ENCODE measurements at regions not wholly inside any gene's neighbourhood (a gene's known extent, or its start where the extent isn't known, plus 50 kb on each side); places are given as distances from the start of the nearest gene placed in this dataset.

- TF ChIP-seq POLR2A (IDR thresholded peaks at IDR 0.05; ENCODE audit: low read depth, low read length) (no peak), POLR2AphosphoS5 (IDR thresholded peaks at IDR 0.05; ENCODE audit: low read depth, low read length) (no peak), POU2F2 (IDR thresholded peaks at IDR 0.05; ENCODE audit: low read depth, low read length) (no peak), SPI1 (IDR thresholded peaks at IDR 0.05; ENCODE audit: low read depth, low read length) (no peak), TAF1 (IDR thresholded peaks at IDR 0.05; ENCODE audit: low read depth, low read length) (no peak), PAX5 (IDR thresholded peaks at IDR 0.05; ENCODE audit: insufficient read depth, low read length, severe bottlenecking) (no peak)
- DNase-seq (ENCODE audit: insufficient read length, low spot score): no peak
- FAIRE-seq: no peak
Measured at GRCh38 chrX:146127617-146128016, 310.0 kb downstream of the SLITRK2 start.

- FAIRE-seq (no peak), DNase-seq (ENCODE audit: insufficient read length, low spot score) (no peak)
- TF ChIP-seq POLR2A (IDR thresholded peaks at IDR 0.05; ENCODE audit: low read depth, low read length) (no peak), TAF1 (IDR thresholded peaks at IDR 0.05; ENCODE audit: low read depth, low read length) (no peak), POU2F2 (IDR thresholded peaks at IDR 0.05; ENCODE audit: low read depth, low read length) (no peak), PAX5 (IDR thresholded peaks at IDR 0.05; ENCODE audit: insufficient read depth, low read length, severe bottlenecking) (no peak), POLR2AphosphoS5 (IDR thresholded peaks at IDR 0.05; ENCODE audit: low read depth, low read length) (no peak), SPI1 (IDR thresholded peaks at IDR 0.05; ENCODE audit: low read depth, low read length) (no peak)
Measured at GRCh38 chrX:146141221-146141620, 323.6 kb downstream of the SLITRK2 start.

GRCh38 chrX:146144039-146144438 is 326.4 kb downstream of the SLITRK2 start:
- DNase-seq (ENCODE audit: insufficient read length, low spot score) (no peak), FAIRE-seq (no peak)
- TF ChIP-seq POLR2AphosphoS5 (IDR thresholded peaks at IDR 0.05; ENCODE audit: low read depth, low read length) (no peak), POLR2A (IDR thresholded peaks at IDR 0.05; ENCODE audit: low read depth, low read length) (no peak), PAX5 (IDR thresholded peaks at IDR 0.05; ENCODE audit: insufficient read depth, low read length, severe bottlenecking) (no peak), TAF1 (IDR thresholded peaks at IDR 0.05; ENCODE audit: low read depth, low read length) (no peak), POU2F2 (IDR thresholded peaks at IDR 0.05; ENCODE audit: low read depth, low read length) (no peak), SPI1 (IDR thresholded peaks at IDR 0.05; ENCODE audit: low read depth, low read length) (no peak)

DNA sequence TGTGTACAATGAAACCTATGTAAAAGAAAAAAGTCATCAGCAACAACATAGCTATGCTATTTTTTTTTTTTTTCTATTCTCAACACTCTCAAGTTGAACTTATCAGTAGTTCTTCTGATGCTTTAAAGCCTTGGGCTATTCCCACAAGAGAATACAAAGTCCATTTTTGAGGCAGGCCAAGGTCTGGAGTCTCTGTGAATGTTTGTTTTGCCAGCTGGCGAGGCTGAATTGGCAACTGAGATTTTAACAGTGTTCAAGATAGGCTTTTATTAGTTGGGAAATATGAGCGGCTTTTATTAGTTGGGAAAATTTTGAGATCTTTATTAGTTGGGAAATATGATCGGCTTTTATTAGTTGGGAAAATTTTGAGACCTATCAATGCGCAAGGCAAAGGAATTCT is 336.6 kb downstream of the SLITRK2 start:
- no peak for TF ChIP-seq POLR2AphosphoS5 (IDR thresholded peaks at IDR 0.05; ENCODE audit: low read depth, low read length)
- no peak for TF ChIP-seq SPI1 (IDR thresholded peaks at IDR 0.05; ENCODE audit: low read depth, low read length)
- TF ChIP-seq POU2F2 (IDR thresholded peaks at IDR 0.05; ENCODE audit: low read depth, low read length): no peak
- TF ChIP-seq POLR2A (IDR thresholded peaks at IDR 0.05; ENCODE audit: low read depth, low read length): no peak
- no peak for FAIRE-seq
- no peak for DNase-seq (ENCODE audit: insufficient read length, low spot score)

DNA sequence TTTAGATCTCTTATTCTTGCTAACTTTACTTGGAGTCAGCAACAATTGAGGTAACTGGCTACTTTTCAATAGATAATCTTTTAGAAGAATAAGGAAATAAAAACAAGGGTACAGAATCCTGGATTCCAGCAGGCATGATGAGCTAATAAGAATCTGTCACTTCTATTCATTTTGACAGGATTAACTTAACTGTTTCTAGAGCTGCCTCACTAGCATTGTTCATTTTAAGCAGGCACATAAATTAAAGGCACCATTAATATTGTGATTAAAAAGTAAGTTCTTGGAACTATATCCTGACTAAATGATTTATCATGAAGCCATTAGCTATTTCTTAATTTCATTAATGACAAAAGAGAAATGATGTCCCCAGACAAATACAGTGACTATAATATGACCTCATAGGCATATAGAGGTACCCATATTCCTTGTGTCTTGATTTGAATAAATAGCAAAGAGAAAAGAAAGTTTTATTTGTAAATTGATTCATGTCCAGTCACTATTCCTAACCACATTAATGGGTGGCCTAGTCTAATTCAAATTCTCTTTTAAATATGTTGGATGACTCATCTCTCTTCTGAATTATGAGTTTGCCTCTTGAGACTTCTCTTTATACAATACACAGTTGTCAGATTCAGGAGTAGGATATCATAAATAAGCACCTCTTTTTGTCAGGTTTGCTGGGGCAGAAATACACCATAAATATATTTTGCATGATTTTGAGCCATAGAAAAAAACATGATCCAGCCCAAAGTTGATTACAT is 343.0 kb downstream of the SLITRK2 start:
- no peak for TF ChIP-seq SPI1 (IDR thresholded peaks at IDR 0.05; ENCODE audit: low read depth, low read length)
- no peak for TF ChIP-seq TAF1 (IDR thresholded peaks at IDR 0.05; ENCODE audit: low read depth, low read length)
- TF ChIP-seq POU2F2 (IDR thresholded peaks at IDR 0.05; ENCODE audit: low read depth, low read length): no peak
- TF ChIP-seq POLR2A (IDR thresholded peaks at IDR 0.05; ENCODE audit: low read depth, low read length): no peak
- TF ChIP-seq POLR2AphosphoS5 (IDR thresholded peaks at IDR 0.05; ENCODE audit: low read depth, low read length): no peak
- FAIRE-seq (no peak), DNase-seq (ENCODE audit: insufficient read length, low spot score) (no peak)

DNA sequence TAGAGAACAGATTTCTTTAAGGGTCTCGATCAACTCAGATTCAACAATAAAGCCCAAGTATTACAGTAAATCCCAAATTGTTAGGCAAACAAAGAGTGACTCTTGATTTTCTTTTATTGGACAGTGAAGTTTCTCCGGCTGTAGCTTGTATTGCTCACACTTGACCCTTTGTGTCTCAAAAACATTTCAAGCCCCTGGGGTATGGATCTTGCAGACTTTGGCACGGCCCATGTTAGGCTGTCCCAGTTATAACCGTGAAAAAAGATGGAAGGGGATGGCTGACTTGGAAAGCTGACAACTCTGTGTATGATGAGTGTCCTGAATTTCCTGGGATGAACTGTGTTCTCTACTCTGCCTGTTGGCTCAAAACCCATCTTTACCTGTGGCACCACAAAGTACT is 356.1 kb downstream of the SLITRK2 start:
- FAIRE-seq (no peak), DNase-seq (ENCODE audit: insufficient read length, low spot score) (no peak)
- TF ChIP-seq POLR2AphosphoS5 (IDR thresholded peaks at IDR 0.05; ENCODE audit: low read depth, low read length) (no peak), POLR2A (IDR thresholded peaks at IDR 0.05; ENCODE audit: low read depth, low read length) (no peak), POU2F2 (IDR thresholded peaks at IDR 0.05; ENCODE audit: low read depth, low read length) (no peak), PAX5 (IDR thresholded peaks at IDR 0.05; ENCODE audit: insufficient read depth, low read length, severe bottlenecking) (no peak), SPI1 (IDR thresholded peaks at IDR 0.05; ENCODE audit: low read depth, low read length) (no peak), TAF1 (IDR thresholded peaks at IDR 0.05; ENCODE audit: low read depth, low read length) (no peak)

DNA sequence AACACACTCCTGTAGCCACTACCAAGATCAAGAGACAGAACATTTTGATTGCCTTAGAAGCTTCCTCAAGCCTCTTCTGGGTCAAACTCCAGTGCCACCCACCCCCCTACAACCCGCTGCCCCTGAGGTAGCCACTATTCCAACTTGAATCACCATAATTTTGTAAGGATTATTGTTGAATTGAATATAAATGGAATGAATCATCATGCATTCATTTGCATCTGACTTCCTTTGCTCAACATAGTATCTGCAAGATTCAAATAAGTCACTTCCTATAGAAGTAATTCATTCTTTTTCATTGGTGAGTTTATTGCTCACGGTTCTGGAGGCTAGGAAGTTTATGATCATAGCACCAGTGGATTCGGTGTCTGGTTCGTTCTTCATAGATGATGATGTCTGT is 364.2 kb downstream of the SLITRK2 start:
- DNase-seq (ENCODE audit: insufficient read length, low spot score) (no peak), FAIRE-seq (no peak)
- TF ChIP-seq SPI1 (IDR thresholded peaks at IDR 0.05; ENCODE audit: low read depth, low read length) (no peak), POLR2AphosphoS5 (IDR thresholded peaks at IDR 0.05; ENCODE audit: low read depth, low read length) (no peak)

- DNase-seq (ENCODE audit: insufficient read length, low spot score) (no peak), FAIRE-seq (no peak)
- TF ChIP-seq POLR2A (IDR thresholded peaks at IDR 0.05; ENCODE audit: low read depth, low read length) (no peak), PAX5 (IDR thresholded peaks at IDR 0.05; ENCODE audit: insufficient read depth, low read length, severe bottlenecking) (no peak), TAF1 (IDR thresholded peaks at IDR 0.05; ENCODE audit: low read depth, low read length) (no peak), SPI1 (IDR thresholded peaks at IDR 0.05; ENCODE audit: low read depth, low read length) (no peak), POU2F2 (IDR thresholded peaks at IDR 0.05; ENCODE audit: low read depth, low read length) (no peak)
Measured at GRCh38 chrX:146186540-146186939, 368.9 kb downstream of the SLITRK2 start.

DNA sequence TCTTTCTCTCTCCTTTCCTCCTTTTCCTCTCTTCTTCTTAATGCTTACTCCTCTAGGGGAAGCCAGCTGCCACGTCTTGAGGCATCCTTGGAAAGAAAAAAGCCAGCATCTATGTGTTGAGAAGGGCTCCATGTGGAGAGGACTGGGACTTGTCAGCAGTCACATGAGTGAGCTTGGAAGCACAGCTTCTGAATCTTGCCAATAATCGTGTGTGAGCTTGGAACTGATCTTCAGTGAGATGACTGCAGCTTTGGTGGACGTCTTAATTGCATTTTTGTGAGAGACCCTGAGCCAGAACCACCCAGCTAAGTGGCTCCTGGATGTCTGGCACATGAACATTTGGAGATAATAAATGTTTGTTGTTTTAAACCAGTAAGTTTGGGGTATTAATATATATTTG is 371.7 kb downstream of the SLITRK2 start:
- TF ChIP-seq PAX5 (IDR thresholded peaks at IDR 0.05; ENCODE audit: insufficient read depth, low read length, severe bottlenecking): no peak
- no peak for DNase-seq (ENCODE audit: insufficient read length, low spot score)
- no peak for FAIRE-seq

DNA sequence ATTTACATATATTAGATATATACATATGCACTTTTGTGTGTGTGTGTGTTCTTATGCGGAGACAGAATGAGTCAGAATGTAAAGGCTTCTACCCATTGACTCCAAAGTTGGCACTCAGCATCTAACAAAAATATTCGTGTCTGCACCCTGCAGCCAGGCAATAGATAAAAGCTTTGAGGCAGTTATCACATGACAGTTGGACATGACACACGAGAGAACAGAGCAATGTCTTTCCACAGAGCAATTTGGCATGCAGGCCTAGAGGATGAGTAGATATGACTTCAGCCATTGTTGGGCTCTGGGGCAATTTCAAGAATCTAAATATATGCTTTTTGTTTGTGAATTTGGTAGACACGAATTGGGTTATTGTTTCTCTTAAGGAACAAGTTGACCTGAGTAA is 391.2 kb downstream of the SLITRK2 start:
- FAIRE-seq: no peak
- DNase-seq (ENCODE audit: insufficient read length, low spot score): no peak
- TF ChIP-seq SPI1 (IDR thresholded peaks at IDR 0.05; ENCODE audit: low read depth, low read length) (no peak), POLR2A (IDR thresholded peaks at IDR 0.05; ENCODE audit: low read depth, low read length) (no peak), POU2F2 (IDR thresholded peaks at IDR 0.05; ENCODE audit: low read depth, low read length) (no peak), PAX5 (IDR thresholded peaks at IDR 0.05; ENCODE audit: insufficient read depth, low read length, severe bottlenecking) (no peak), TAF1 (IDR thresholded peaks at IDR 0.05; ENCODE audit: low read depth, low read length) (no peak), POLR2AphosphoS5 (IDR thresholded peaks at IDR 0.05; ENCODE audit: low read depth, low read length) (no peak)
